ENCODE measurements at regions not wholly inside any gene's neighbourhood (a gene's known extent, or its start where the extent isn't known, plus 50 kb on each side); places are given as distances from the start of the nearest gene placed in this dataset.

DNA sequence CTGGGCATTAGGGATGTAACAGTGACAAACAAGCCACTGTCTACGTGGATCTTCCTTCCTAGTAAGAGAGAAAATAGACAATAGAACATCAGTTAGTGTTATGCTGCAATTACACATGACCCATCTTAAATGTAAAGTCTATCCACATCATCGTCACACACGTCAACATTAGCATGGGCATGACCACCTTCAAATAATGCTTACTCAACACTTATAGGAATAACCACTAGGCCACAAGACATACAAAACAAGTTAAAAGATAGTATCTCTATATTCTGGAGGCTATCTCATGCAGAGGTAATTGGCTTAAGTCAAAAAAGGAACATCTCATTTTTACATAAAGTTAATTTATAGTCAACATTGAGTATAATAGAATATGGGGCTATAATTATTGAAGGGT is 156.5 kb downstream of the MOXD1 start:
- Mint-ChIP-seq H3K4me1 (no peaks in the 10 kb centered on the region), H3K36me3 (no peaks in the 10 kb centered on the region), H3K9me3 (no peaks in the 10 kb centered on the region), H3K27ac (no peak overlapping the region), H3K4me3 (no peak overlapping the region), H3K27me3 (no peaks in the 10 kb centered on the region)
- CTCF ChIA-PET = no interaction called here
- no peak for DNase-seq

DNA sequence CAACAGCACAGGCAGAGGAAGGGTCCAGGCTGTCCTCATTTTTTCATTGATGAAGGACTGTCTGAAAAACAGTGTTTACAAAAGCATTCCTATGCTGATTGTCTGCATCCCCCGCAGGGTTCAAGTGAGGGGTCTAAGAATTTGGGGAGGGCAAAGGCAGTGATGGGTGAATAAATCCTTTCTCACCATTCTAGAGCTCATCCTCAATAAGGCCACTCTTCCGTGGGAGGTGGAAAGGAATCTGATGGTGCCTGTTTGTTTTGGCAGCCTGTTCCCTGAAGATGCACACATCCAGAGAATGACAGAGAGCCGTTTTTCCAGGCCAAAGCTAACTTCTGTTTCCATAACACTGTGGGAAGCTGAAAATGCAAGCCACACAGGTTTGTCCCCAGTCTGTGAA is 164.5 kb downstream of the MOXD1 start:
- Mint-ChIP-seq H3K9me3 (no peaks in the 10 kb centered on the region), H3K27ac (no peak overlapping the region), H3K4me1 (no peaks in the 10 kb centered on the region), H3K4me3 (no peak overlapping the region), H3K27me3 (no peaks in the 10 kb centered on the region), H3K36me3 (no peaks in the 10 kb centered on the region)
- no peak for DNase-seq
- CTCF ChIA-PET = no interaction called here

DNA sequence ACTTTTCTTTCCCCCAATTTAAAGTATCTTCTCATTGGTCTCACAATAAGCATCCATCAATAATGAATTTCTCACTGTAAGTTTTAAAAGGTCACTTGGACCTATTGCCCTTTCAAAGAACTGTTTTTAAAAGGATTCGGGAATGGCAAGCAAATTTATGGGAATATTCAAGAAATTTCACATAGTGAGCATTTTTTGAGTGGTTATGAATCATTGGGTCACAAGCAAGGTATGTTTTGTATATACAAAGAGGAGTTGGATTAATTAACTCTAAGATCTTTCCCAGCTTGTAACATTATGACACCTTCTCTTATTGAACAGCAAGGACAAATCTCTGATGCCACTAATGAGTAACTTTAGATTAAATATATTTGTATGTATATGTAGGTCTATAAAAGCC is 165.0 kb downstream of the MOXD1 start:
- H3K27ac Mint-ChIP-seq = no peak overlapping the region
- H3K27me3 Mint-ChIP-seq = no peaks in the 10 kb centered on the region
- no peak overlapping the region for H3K4me3 Mint-ChIP-seq
- no peaks in the 10 kb centered on the region for H3K9me3 Mint-ChIP-seq
- no peak for DNase-seq
- CTCF ChIA-PET = no interaction called here
- H3K36me3 Mint-ChIP-seq = no peaks in the 10 kb centered on the region
- H3K4me1 Mint-ChIP-seq = no peaks in the 10 kb centered on the region

DNA sequence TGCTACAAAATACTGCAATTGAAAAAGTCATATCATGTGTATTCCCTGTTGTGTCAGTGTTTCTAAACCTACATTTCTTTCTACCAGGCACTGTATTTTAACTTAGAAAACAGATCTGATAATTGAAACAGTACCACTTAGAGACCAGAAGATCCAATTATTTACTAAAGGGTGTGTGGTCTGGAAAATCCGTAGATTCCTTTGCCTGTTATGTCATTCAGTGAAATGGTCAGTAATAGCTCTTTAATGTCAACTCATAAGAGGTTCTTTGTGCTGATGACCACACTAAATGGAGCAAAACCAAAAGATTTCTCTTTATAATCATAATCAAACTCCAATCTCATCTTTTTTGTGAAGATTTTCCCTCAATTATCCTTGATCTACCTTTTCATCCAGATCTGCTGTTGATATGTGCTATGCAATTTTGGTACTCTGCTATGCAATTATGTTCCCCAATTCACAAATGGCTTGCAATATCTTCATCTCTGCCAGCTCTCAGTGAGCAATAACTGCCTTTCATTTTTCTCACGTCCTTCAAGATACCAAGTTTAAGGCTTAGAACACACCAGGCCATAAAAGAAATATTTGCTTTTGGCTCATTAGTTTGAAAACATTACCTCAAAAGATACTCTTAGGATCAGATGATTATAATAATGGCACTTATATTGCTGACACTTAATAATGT is 165.5 kb downstream of the MOXD1 start:
- no peaks in the 10 kb centered on the region for H3K36me3 Mint-ChIP-seq
- H3K9me3 Mint-ChIP-seq = no peaks in the 10 kb centered on the region
- H3K4me1 Mint-ChIP-seq = no peaks in the 10 kb centered on the region
- no peak for DNase-seq
- no peaks in the 10 kb centered on the region for H3K27me3 Mint-ChIP-seq
- H3K4me3 Mint-ChIP-seq = no peak overlapping the region
- H3K27ac Mint-ChIP-seq = no peak overlapping the region
- CTCF ChIA-PET = no interaction called here

- no peaks in the 10 kb centered on the region for H3K27me3 Mint-ChIP-seq
- no peaks in the 10 kb centered on the region for H3K4me1 Mint-ChIP-seq
- no peaks in the 10 kb centered on the region for H3K9me3 Mint-ChIP-seq
- H3K27ac Mint-ChIP-seq = no peak overlapping the region
- no peaks in the 10 kb centered on the region for H3K36me3 Mint-ChIP-seq
- no peak for DNase-seq
- CTCF ChIA-PET = no interaction called here
- H3K4me3 Mint-ChIP-seq = no peak overlapping the region
Measured at GRCh38 chr6:132234356-132234755, 166.9 kb downstream of the MOXD1 start.

GRCh38 chr6:132231121-132231884 is 170.0 kb downstream of the MOXD1 start:
- Mint-ChIP-seq H3K27ac (no peak overlapping the region), H3K27me3 (no peaks in the 10 kb centered on the region), H3K4me1 (no peaks in the 10 kb centered on the region), H3K9me3 (no peaks in the 10 kb centered on the region), H3K4me3 (no peak overlapping the region), H3K36me3 (no peaks in the 10 kb centered on the region)
- CTCF ChIA-PET = no interaction called here
- no peak for DNase-seq

- no peak overlapping the region for H3K27ac Mint-ChIP-seq
- no peak for DNase-seq
- CTCF ChIA-PET = no interaction called here
- H3K4me1 Mint-ChIP-seq = no peaks in the 10 kb centered on the region
- H3K4me3 Mint-ChIP-seq = no peak overlapping the region
- H3K36me3 Mint-ChIP-seq = no peaks in the 10 kb centered on the region
- H3K27me3 Mint-ChIP-seq = no peaks in the 10 kb centered on the region
- peaks cover 6% of the 10 kb centered on the region for H3K9me3 Mint-ChIP-seq
Measured at GRCh38 chr6:132228894-132229293, 172.4 kb downstream of the MOXD1 start.

- Mint-ChIP-seq H3K27ac (no peak overlapping the region), H3K36me3 (no peaks in the 10 kb centered on the region), H3K27me3 (no peaks in the 10 kb centered on the region), H3K9me3 (peaks cover 6% of the 10 kb centered on the region), H3K4me1 (no peaks in the 10 kb centered on the region), H3K4me3 (no peak overlapping the region)
- DNase-seq = no peak
- CTCF ChIA-PET = no interaction called here
Measured at GRCh38 chr6:132227904-132228303, 173.4 kb downstream of the MOXD1 start.

GRCh38 chr6:132224943-132225342 is 176.3 kb downstream of the MOXD1 start:
- H3K9me3 Mint-ChIP-seq = peaks cover 6% of the 10 kb centered on the region
- H3K4me3 Mint-ChIP-seq = no peak overlapping the region
- no peak overlapping the region for H3K27ac Mint-ChIP-seq
- no peaks in the 10 kb centered on the region for H3K4me1 Mint-ChIP-seq
- H3K36me3 Mint-ChIP-seq = no peaks in the 10 kb centered on the region
- H3K27me3 Mint-ChIP-seq = no peaks in the 10 kb centered on the region
- CTCF ChIA-PET = no interaction called here
- no peak for DNase-seq

- Mint-ChIP-seq H3K27me3 (no peaks in the 10 kb centered on the region), H3K4me1 (no peaks in the 10 kb centered on the region), H3K9me3 (peaks cover 6% of the 10 kb centered on the region), H3K36me3 (no peaks in the 10 kb centered on the region), H3K27ac (no peak overlapping the region), H3K4me3 (no peak overlapping the region)
- DNase-seq = no peak
- CTCF ChIA-PET = no interaction called here
Measured at GRCh38 chr6:132220800-132221199, 180.5 kb downstream of the MOXD1 start.

GRCh38 chr6:132219901-132220300 is 181.4 kb downstream of the MOXD1 start:
- Mint-ChIP-seq H3K27ac (no peak overlapping the region), H3K4me3 (no peak overlapping the region), H3K4me1 (no peaks in the 10 kb centered on the region), H3K9me3 (peaks cover 4% of the 10 kb centered on the region), H3K36me3 (no peaks in the 10 kb centered on the region), H3K27me3 (no peaks in the 10 kb centered on the region)
- CTCF ChIA-PET = interaction anchor here (2.4 kb wide), 2 partner anchors 297 to 302 kb away, joined by 8 to 13 read pairs; no protein-coding TSS in a partner anchor
- DNase-seq = no peak

DNA sequence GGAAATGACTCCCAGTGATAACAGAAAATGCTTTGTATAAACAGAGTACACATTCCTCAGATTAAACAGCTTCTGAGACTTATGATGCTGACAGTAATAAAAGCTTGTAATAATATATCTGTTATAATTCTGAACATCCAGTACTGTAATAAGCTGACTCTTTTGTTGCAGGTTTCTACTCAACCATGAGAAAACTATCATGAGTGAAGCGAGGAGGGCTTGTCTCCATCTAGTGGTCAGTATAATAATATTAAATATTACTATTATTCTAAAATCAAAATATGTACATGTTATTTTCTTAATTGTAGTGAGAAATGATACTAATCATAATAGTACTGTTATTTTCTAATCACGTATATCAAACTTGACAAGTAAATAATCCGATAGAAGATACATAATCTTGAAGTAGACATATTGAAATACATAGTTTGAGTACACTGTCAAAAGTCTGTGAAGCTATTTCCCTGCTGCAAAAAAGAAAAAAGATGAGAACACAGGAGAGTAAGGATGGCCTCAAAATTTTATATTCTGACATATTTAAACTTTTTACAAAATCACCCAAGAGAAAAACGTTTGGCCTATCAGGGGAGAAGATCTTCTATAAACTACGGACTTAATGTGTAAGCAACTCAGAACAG is 183.1 kb downstream of the MOXD1 start:
- Mint-ChIP-seq H3K27me3 (no peaks in the 10 kb centered on the region), H3K9me3 (no peaks in the 10 kb centered on the region), H3K4me3 (no peak overlapping the region), H3K27ac (no peak overlapping the region), H3K36me3 (no peaks in the 10 kb centered on the region), H3K4me1 (no peaks in the 10 kb centered on the region)
- DNase-seq = no peak
- CTCF ChIA-PET = interaction anchor here (0.6 to 2.4 kb wide), 5 partner anchors 294 to 920 kb away, joined by 4 to 13 read pairs (median 7); no protein-coding TSS in a partner anchor

DNA sequence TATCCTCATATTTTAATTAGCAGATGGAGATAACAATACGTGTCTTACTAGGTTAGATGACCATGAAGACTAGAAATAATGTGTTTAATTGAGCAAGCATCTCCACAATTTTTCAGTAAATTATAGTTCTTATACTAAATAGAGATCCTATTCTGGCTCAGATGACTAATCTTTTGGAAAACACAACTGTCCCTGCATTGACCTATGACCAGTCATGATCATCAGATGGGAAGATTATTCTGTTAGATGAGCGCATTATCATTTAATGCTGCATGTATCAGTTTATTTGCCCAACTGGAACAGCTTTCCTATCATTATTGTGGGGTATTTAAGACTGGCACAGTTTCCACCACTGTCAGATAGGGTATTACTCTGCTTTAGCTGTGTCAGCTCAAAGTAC is 185.5 kb downstream of the MOXD1 start:
- H3K4me3 Mint-ChIP-seq = no peak overlapping the region
- no peaks in the 10 kb centered on the region for H3K36me3 Mint-ChIP-seq
- CTCF ChIA-PET = interaction anchor here (1.4 kb wide), 1 partner anchor 292 kb away, joined by 7 read pairs; no protein-coding TSS in a partner anchor
- no peaks in the 10 kb centered on the region for H3K27me3 Mint-ChIP-seq
- DNase-seq = no peak
- H3K4me1 Mint-ChIP-seq = no peaks in the 10 kb centered on the region
- no peaks in the 10 kb centered on the region for H3K9me3 Mint-ChIP-seq
- no peak overlapping the region for H3K27ac Mint-ChIP-seq

DNA sequence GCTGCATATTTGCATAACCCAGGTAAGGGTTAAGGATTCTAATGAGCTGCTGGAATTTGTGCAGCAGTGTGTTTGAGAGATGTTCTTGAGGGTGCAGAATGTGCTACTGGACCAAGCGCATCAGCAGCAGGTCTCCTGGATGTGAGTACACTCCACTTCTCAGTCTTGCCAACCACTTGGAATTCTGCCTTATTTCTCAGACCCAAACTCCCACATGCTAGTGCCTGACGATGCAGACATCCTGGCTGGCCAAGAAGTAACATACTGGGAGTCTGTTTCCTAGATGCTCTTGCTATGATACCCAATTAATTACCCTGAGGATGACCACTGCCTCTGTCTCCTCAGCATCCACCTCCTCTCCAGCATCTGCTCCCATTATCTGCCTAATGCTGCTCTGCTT is 186.6 kb downstream of the MOXD1 start:
- H3K27me3 Mint-ChIP-seq = peaks cover 4% of the 10 kb centered on the region
- CTCF ChIA-PET = interaction anchor here (1.4 kb wide), 1 partner anchor 291 kb away, joined by 7 read pairs; no protein-coding TSS in a partner anchor
- H3K9me3 Mint-ChIP-seq = no peaks in the 10 kb centered on the region
- H3K4me3 Mint-ChIP-seq = no peak overlapping the region
- H3K4me1 Mint-ChIP-seq = no peaks in the 10 kb centered on the region
- H3K27ac Mint-ChIP-seq = no peak overlapping the region
- DNase-seq = no peak
- no peaks in the 10 kb centered on the region for H3K36me3 Mint-ChIP-seq

DNA sequence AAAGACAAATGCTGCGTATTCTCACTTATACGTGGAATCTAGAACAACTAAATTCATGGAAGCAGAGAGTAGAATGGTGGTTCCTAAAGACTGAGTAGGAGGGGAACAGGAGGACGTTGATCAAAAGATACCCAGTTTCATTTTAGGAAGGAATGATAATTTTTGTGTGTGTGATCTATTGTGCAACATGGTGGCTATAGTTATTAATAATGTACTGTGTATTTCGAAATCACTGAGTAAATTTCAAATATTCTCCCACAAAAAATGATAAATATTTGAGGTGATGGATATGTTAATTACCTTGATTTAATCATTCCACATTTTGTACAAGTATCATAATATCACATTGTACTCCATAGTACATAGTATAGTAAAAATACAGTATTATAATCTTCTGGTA is 187.5 kb downstream of the MOXD1 start:
- CTCF ChIA-PET = no interaction called here
- H3K4me1 Mint-ChIP-seq = no peaks in the 10 kb centered on the region
- H3K4me3 Mint-ChIP-seq = no peak overlapping the region
- no peaks in the 10 kb centered on the region for H3K9me3 Mint-ChIP-seq
- no peak overlapping the region for H3K27ac Mint-ChIP-seq
- H3K27me3 Mint-ChIP-seq = peaks cover 4% of the 10 kb centered on the region
- DNase-seq = no peak
- H3K36me3 Mint-ChIP-seq = no peaks in the 10 kb centered on the region

Data from activated naive CD4-positive, alpha-beta T cell treated with anti-CD3 and anti-CD28 coated beads, Interleukin-2, amount 10 ng/mL, durations not matched to agents 7 days and 5 days (primary cell).